ENCODE measurements at regions not wholly inside any gene's neighbourhood (a gene's known extent, or its start where the extent isn't known, plus 50 kb on each side); places are given as distances from the start of the nearest gene placed in this dataset.
"Not testable (repeated sequence)": the region's sequence is repeated elsewhere in the genome, so short reads cannot be mapped to it uniquely, and the experiment has no call there.

- peak; percentile 26 for DNase-seq (ENCODE audit: low spot score)
Observed at GRCh38 chr2:212777020-212777491, 238.5 kb upstream of the ERBB4 start.

GRCh38 chr2:212773808-212774339 is 235.3 kb upstream of the ERBB4 start:
- DNase-seq (ENCODE audit: low spot score): no peak

- no peak for DNase-seq (ENCODE audit: low spot score)
Observed at GRCh38 chr2:212770240-212770639, 231.6 kb upstream of the ERBB4 start.

GRCh38 chr2:212766921-212767320 is 228.3 kb upstream of the ERBB4 start:
- DNase-seq (ENCODE audit: low spot score): no peak

- no peak for DNase-seq (ENCODE audit: low spot score)
Observed at GRCh38 chr2:212752730-212753351, 214.2 kb upstream of the ERBB4 start.

- DNase-seq (ENCODE audit: low spot score): no peak
Observed at GRCh38 chr2:212745359-212745758, 206.8 kb upstream of the ERBB4 start.

DNA sequence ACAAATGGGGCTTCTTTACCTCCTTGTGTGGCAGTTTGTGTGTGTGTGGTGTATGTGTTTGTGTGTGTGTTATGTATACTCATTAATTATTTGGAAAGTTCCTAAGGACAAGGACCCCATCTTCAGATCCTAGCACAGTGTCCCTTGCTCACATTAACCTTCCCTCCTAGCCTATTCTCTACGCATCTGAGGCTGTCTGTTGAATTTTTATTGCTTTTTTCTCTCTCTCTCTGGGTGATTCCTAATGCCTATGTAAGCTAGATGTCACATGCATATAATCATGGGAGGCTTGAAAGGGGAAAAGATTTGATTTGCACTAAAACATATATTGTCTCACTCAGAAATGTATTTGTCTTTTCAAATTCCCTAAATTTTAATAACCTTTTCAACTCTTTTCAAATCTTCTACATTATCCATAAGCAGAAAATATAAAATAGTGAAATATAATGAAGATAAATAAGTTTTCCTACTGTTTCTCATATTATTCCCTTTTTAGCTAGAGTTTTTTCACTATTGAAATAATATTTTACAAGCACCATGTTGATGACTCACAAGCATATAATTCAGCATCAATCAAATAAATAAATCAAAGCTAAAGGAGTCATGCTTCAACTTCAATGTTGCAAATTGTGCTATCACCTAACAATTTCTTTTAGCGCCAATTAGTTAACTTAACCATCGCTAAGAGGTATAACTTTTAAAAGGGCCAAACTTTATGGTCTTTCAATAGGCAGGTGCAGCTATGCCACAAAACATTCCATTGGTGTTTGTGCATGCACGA is 199.0 kb upstream of the ERBB4 start:
- no peak for DNase-seq (ENCODE audit: low spot score)

- no peak for DNase-seq (ENCODE audit: low spot score)
Observed at GRCh38 chr2:212736385-212736726, 197.8 kb upstream of the ERBB4 start.

DNA sequence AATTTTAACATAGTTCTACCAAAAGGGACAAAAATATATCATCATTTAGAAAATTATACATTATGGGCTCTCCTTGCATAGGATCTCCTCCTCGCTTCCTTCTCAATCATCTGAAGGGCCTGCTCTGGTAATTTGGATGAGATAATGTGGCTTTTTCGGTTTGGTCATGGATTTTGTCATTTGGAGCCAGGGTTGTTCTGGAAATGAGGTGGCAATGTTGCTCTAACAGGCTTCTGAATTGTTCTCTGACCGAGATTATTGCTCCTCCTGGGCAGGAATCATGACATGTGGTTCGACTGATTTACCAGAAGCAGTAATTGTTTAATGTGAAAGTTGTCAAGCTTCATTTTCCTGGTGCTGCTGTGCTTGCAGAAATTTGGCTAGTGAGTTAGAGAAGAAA is 194.7 kb upstream of the ERBB4 start:
- DNase-seq (ENCODE audit: low spot score): no peak

- DNase-seq (ENCODE audit: low spot score): no peak
Observed at GRCh38 chr2:212732860-212733259, 194.3 kb upstream of the ERBB4 start.

DNA sequence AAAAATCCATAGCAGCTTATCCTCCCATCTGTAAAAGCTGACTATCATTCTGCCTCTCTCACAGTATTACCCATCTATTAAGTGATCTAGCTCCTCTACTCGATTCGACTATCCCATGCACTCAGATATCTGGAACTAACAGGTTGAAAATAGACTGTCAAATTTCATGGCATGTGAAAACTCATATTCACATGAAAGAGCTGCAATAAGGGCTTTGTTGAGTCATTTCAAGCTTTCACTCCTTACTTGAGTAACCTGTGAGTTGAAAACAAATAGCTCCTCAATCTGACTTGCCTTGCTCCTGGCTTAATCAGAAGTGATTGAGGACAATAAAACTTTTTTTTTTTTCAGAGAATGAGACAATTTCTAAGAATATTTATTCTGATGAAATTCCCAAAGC is 192.4 kb upstream of the ERBB4 start:
- no peak for DNase-seq (ENCODE audit: low spot score)

DNA sequence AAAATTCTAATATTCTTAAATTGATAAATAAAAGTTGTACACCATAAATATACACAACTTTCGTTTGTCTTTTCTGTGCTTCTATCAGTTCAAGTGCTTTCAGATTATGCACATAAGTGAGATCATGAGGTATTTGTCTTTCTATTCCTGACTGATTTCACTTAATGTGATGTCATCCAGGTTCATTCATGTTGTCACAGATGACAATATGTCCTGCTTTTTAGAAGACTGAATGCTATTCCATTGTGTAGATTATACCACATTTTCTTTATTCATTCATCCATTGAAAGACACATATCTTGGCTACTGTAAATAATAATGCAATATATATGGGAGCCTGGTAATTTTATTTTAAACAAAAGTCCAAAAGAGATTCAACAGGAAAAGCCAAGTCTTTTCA is 190.1 kb upstream of the ERBB4 start:
- DNase-seq (ENCODE audit: low spot score): no peak

DNA sequence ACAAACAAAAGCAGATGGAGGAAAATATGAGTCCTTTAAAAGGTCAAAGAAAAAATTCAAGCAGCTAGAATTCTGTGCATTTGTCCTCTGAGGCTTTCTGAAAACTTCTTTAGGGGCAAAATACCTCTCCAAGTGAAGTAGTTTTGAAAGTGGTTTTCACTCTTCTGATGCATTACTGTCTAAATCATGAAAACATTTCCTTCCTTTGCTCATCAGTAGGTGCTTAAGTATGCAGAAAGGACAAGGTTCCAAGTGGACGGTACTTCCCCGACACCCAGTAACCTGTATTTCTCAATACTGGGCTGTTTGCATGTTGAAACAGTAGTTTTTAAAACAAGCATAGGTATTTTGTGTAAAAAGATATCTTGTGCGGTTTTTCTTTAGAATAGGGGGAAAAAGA is 189.1 kb upstream of the ERBB4 start:
- DNase-seq (ENCODE audit: low spot score): no peak

GRCh38 chr2:212726403-212726802 is 187.8 kb upstream of the ERBB4 start:
- no peak for DNase-seq (ENCODE audit: low spot score)

GRCh38 chr2:212725180-212725579 is 186.6 kb upstream of the ERBB4 start:
- DNase-seq (ENCODE audit: low spot score): no peak

GRCh38 chr2:212723226-212723625 is 184.6 kb upstream of the ERBB4 start:
- peak; percentile 14 for DNase-seq (ENCODE audit: low spot score)

GRCh38 chr2:212722046-212722445 is 183.4 kb upstream of the ERBB4 start:
- DNase-seq (ENCODE audit: low spot score): no peak

DNA sequence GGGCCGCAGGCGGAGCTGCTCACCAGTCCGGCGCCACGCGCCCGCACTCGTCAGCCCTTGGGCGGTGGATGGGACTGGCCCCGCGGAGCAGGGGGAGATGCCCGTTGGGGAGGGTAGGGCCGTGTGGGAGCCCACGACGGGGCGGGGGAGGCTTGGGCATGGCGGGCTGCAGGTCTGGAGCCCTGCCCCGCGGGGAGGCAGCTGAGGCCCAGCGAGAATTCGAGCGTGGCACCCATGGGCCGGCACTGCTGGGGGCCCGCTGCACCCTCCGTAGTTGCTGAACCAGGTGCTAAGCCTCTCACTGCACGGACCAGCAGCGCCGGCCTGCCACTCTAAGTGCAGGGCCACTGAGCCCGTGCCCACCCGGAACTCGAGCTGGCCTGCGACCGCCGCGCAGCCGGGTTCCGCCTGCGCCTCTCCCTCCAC is 182.4 kb upstream of the ERBB4 start:
- no peak for DNase-seq (ENCODE audit: low spot score)

DNA sequence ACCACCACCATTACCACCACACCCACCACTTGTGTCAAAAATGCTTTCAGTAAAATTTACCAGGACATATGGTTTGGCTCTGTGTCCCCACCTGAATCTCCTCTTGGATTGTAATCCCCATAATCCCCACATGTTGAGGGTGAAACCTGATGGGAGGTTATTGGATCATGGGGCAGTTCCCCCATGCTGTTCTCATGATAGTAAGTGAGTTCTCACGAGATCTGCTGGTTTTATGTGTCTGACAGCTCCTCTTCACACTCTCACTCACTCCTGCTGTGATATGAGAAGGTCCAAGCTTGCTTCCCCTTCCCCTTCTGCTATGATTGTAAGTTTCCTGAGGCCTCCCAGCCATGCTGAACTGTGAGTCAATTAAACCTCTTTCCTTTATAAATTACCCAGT is 176.8 kb upstream of the ERBB4 start:
- DNase-seq (ENCODE audit: low spot score): not testable (repeated sequence)

DNA sequence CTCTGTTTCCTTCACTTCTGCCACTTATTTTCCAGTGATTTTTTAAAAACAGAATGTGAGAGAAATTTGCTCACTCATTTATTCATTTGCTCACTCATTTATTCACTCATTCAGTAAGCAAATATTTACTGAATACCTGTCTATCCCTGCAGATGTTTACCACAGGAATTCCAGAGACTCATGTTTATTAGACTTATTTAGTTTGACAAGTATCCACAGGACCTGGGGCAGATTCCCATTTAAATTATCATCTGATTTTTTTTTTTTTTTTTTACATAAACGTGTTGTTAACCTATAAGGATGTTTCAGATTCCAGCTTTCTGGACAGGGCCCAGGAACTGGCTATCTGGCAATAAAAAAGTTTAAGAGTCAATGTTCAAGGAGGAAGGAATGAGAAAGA is 175.1 kb upstream of the ERBB4 start:
- no peak for DNase-seq (ENCODE audit: low spot score)

DNA sequence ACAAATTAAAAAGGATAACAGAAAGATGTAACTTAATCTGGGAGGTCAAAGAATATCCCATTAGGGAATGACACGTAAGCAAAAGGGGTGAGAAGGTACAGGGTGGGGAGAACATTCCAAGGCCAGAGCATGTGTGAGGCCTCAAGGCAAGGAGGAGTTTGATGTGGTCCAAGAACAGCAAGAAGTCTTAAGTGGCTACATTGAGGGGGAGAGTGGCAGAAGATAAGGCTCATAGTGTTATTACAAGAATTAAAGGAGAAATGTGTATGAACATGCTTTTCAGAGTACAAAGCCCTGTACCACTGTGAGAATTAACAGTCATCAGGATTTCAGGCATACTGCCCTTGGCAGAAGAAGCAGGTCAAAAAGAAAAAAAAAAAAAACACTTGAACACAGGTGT is 174.4 kb upstream of the ERBB4 start:
- no peak for DNase-seq (ENCODE audit: low spot score)

GRCh38 chr2:212712466-212712865 is 173.9 kb upstream of the ERBB4 start:
- DNase-seq (ENCODE audit: low spot score): no peak

DNA sequence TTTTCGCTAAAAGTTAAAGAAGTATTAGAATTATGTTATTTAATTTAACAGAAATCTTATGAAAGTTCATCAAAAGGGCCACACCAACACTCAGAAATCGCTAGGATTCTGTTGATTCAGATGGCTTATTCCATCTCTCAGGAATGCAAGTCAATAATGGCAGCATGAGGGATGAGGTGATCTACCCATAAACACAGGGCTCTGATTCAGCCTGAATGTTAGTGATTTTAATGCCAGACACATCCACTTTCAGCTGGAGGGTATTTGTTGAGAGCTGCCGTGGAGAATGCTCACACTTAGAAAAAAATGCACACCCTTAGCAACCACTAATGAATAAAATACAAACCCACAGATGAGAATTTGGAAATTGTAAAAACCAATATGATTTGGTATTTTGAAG is 173.3 kb upstream of the ERBB4 start:
- DNase-seq (ENCODE audit: low spot score): no peak

DNA sequence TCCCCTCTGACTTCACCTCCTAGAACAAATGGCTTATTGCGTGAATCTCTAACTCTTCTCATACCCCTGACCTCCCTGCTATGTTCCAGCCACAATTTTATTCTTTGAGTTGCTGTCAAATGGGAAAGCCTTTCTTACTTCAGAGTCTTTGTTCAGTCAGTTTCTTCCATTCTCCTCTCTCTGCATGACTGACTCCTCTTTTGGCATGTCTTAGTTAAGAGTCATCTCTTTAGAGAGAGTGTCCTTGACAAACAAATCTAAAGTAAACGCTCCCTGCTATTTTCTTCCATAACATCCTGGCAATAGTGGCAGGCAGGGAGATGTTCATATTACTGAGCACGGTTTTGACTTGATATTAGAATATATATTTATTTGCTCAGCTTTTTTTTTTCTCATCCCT is 170.7 kb upstream of the ERBB4 start:
- no peak for DNase-seq (ENCODE audit: low spot score)
